ENCODE measurements at regions not wholly inside any gene's neighbourhood (a gene's known extent, or its start where the extent isn't known, plus 50 kb on each side); places are given as distances from the start of the nearest gene placed in this dataset.

- no peak for DNase-seq (ENCODE audit: low spot score)
These were observed 50.0 kb downstream of the PIK3C2A start for GRCh38 chr11:17157761-17158160.

- peak; percentile 6 for DNase-seq (ENCODE audit: low spot score)
These were observed 51.5 kb downstream of the PIK3C2A start for GRCh38 chr11:17156283-17156682.

GRCh38 chr11:17154409-17155159, 53.2 kb downstream of the PIK3C2A start:
- no peak for DNase-seq (ENCODE audit: low spot score)

GRCh38 chr11:17153757-17154156, 54.0 kb downstream of the PIK3C2A start:
- DNase-seq (ENCODE audit: low spot score), result no peak

- no peak for DNase-seq (ENCODE audit: low spot score)
These were observed 55.5 kb downstream of the PIK3C2A start for GRCh38 chr11:17152306-17152705.

- DNase-seq (ENCODE audit: low spot score), result no peak
These were observed 57.3 kb downstream of the PIK3C2A start for GRCh38 chr11:17150521-17150920.

- DNase-seq (ENCODE audit: low spot score), result no peak
These were observed 59.2 kb downstream of the PIK3C2A start for GRCh38 chr11:17148536-17148935.

- DNase-seq (ENCODE audit: low spot score), result no peak
These were observed 61.8 kb downstream of the PIK3C2A start for GRCh38 chr11:17145972-17146371.

- DNase-seq (ENCODE audit: low spot score), result no peak
These were observed 65.0 kb upstream of the RPS13 start for GRCh38 chr11:17142450-17142849.

GRCh38 chr11:17141156-17141555, 63.7 kb upstream of the RPS13 start:
- no peak for DNase-seq (ENCODE audit: low spot score)

- no peak for DNase-seq (ENCODE audit: low spot score)
These were observed 61.1 kb upstream of the RPS13 start for GRCh38 chr11:17138562-17138961.

GRCh38 chr11:17135916-17136683, 58.6 kb upstream of the RPS13 start:
- no peak for DNase-seq (ENCODE audit: low spot score)

- DNase-seq (ENCODE audit: low spot score), result no peak
These were observed 55.2 kb upstream of the RPS13 start for GRCh38 chr11:17132654-17133053.

- DNase-seq (ENCODE audit: low spot score), result no peak
These were observed 51.5 kb upstream of the RPS13 start for GRCh38 chr11:17129003-17129402.
